ENCODE measurements at regions not wholly inside any gene's neighbourhood (a gene's known extent, or its start where the extent isn't known, plus 50 kb on each side); places are given as distances from the start of the nearest gene placed in this dataset.

DNA sequence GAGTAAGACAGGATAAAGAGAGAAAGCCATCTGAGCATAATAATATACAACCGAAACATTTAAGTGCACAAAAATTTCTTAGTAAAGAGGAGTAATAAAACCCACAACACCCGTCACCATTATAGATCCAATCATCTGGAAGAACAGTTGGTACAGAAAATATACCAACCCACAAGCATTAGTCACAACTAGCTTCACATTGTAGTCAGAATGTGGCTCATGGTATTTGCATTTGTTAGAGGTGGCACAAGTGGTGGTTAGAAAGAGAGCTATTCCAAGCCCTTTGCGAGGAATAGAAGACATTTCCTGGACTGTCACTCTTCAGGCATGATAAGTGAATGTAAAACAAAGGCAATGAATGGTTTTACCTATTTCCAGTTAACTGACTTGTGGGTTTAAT, 677.5 kb upstream of the ST8SIA4 start:
- TF ChIP-seq SIN3A (IDR thresholded peaks at IDR 0.05; ENCODE audit: borderline replicate concordance, insufficient read depth, low read length): no peak
- TF ChIP-seq, protein P1, sequence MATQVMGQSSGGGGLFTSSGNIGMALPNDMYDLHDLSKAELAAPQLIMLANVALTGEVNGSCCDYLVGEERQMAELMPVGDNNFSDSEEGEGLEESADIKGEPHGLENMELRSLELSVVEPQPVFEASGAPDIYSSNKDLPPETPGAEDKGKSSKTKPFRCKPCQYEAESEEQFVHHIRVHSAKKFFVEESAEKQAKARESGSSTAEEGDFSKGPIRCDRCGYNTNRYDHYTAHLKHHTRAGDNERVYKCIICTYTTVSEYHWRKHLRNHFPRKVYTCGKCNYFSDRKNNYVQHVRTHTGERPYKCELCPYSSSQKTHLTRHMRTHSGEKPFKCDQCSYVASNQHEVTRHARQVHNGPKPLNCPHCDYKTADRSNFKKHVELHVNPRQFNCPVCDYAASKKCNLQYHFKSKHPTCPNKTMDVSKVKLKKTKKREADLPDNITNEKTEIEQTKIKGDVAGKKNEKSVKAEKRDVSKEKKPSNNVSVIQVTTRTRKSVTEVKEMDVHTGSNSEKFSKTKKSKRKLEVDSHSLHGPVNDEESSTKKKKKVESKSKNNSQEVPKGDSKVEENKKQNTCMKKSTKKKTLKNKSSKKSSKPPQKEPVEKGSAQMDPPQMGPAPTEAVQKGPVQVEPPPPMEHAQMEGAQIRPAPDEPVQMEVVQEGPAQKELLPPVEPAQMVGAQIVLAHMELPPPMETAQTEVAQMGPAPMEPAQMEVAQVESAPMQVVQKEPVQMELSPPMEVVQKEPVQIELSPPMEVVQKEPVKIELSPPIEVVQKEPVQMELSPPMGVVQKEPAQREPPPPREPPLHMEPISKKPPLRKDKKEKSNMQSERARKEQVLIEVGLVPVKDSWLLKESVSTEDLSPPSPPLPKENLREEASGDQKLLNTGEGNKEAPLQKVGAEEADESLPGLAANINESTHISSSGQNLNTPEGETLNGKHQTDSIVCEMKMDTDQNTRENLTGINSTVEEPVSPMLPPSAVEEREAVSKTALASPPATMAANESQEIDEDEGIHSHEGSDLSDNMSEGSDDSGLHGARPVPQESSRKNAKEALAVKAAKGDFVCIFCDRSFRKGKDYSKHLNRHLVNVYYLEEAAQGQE (IDR thresholded peaks at IDR 0.05; ENCODE audit: insufficient read depth in 1 of 2, low read depth in 2 of 2, low read length in 2 of 2): no peak
- TF ChIP-seq TAF1 (IDR thresholded peaks at IDR 0.05; ENCODE audit: borderline replicate concordance, insufficient read depth, low read length): no peak
- TF ChIP-seq POLR2AphosphoS5 (IDR thresholded peaks at IDR 0.05; ENCODE audit: low read depth, low read length): no peak
- no peak for TF ChIP-seq FOXP2 (optimal IDR thresholded peaks at IDR 0.05; ENCODE audit: borderline replicate concordance, extremely low read depth, extremely low read length, insufficient read depth)

- TF ChIP-seq POLR2AphosphoS5 (IDR thresholded peaks at IDR 0.05; ENCODE audit: low read depth, low read length) (no peak), FOXP2 (optimal IDR thresholded peaks at IDR 0.05; ENCODE audit: borderline replicate concordance, extremely low read depth, extremely low read length, insufficient read depth) (no peak), SIN3A (IDR thresholded peaks at IDR 0.05; ENCODE audit: borderline replicate concordance, insufficient read depth, low read length) (no peak), TAF1 (IDR thresholded peaks at IDR 0.05; ENCODE audit: borderline replicate concordance, insufficient read depth, low read length) (no peak)
- TF ChIP-seq, protein P1 (IDR thresholded peaks at IDR 0.05; ENCODE audit: insufficient read depth in 1 of 2, low read depth in 2 of 2, low read length in 2 of 2): no peak
These were observed 670.9 kb upstream of the ST8SIA4 start for GRCh38 chr5:101574017-101574416.

GRCh38 chr5:101561018-101561417, 657.9 kb upstream of the ST8SIA4 start:
- TF ChIP-seq, protein P1 (IDR thresholded peaks at IDR 0.05; ENCODE audit: insufficient read depth in 1 of 2, low read depth in 2 of 2, low read length in 2 of 2): no peak
- TF ChIP-seq SIN3A (IDR thresholded peaks at IDR 0.05; ENCODE audit: borderline replicate concordance, insufficient read depth, low read length) (no peak), POLR2AphosphoS5 (IDR thresholded peaks at IDR 0.05; ENCODE audit: low read depth, low read length) (no peak), TAF1 (IDR thresholded peaks at IDR 0.05; ENCODE audit: borderline replicate concordance, insufficient read depth, low read length) (no peak), FOXP2 (optimal IDR thresholded peaks at IDR 0.05; ENCODE audit: borderline replicate concordance, extremely low read depth, extremely low read length, insufficient read depth) (no peak)

- TF ChIP-seq TAF1 (IDR thresholded peaks at IDR 0.05; ENCODE audit: borderline replicate concordance, insufficient read depth, low read length): no peak
- TF ChIP-seq POLR2AphosphoS5 (IDR thresholded peaks at IDR 0.05; ENCODE audit: low read depth, low read length): no peak
- TF ChIP-seq SIN3A (IDR thresholded peaks at IDR 0.05; ENCODE audit: borderline replicate concordance, insufficient read depth, low read length): no peak
- no peak for TF ChIP-seq FOXP2 (optimal IDR thresholded peaks at IDR 0.05; ENCODE audit: borderline replicate concordance, extremely low read depth, extremely low read length, insufficient read depth)
- TF ChIP-seq, protein P1 (IDR thresholded peaks at IDR 0.05; ENCODE audit: insufficient read depth in 1 of 2, low read depth in 2 of 2, low read length in 2 of 2): no peak
These were observed 640.7 kb upstream of the ST8SIA4 start for GRCh38 chr5:101543780-101544179.

DNA sequence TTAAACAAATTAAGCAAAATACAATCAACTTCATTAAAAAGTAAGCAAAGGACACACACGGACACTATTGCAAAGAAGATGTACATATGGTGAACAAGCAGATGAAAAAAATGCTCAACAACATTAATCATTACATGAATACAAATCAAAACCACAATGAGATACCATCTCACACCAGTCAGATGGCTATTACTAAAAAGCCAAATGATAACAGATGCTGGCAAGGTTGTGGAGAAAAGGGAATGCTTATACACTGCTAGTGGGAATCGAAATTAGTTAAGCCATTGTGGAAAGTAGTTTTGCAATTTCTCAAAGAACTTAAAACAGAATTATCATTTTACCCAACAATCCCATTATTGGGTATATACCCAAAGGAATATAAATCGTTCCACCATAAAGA, 636.2 kb upstream of the ST8SIA4 start:
- TF ChIP-seq SIN3A (IDR thresholded peaks at IDR 0.05; ENCODE audit: borderline replicate concordance, insufficient read depth, low read length): no peak
- TF ChIP-seq POLR2AphosphoS5 (IDR thresholded peaks at IDR 0.05; ENCODE audit: low read depth, low read length): no peak
- TF ChIP-seq, protein P1 (IDR thresholded peaks at IDR 0.05; ENCODE audit: insufficient read depth in 1 of 2, low read depth in 2 of 2, low read length in 2 of 2): no peak
- TF ChIP-seq TAF1 (IDR thresholded peaks at IDR 0.05; ENCODE audit: borderline replicate concordance, insufficient read depth, low read length): no peak
- no peak for TF ChIP-seq FOXP2 (optimal IDR thresholded peaks at IDR 0.05; ENCODE audit: borderline replicate concordance, extremely low read depth, extremely low read length, insufficient read depth)
